ENCODE measurements at regions not wholly inside any gene's neighbourhood (a gene's known extent, or its start where the extent isn't known, plus 50 kb on each side); places are given as distances from the start of the nearest gene placed in this dataset.

- no peak overlapping the region for H3K4me3 ChIP-seq (ENCODE audit: low read depth, low read length)
- DNase-seq (ENCODE audit: low read depth): no peak
- TF ChIP-seq, protein P1, sequence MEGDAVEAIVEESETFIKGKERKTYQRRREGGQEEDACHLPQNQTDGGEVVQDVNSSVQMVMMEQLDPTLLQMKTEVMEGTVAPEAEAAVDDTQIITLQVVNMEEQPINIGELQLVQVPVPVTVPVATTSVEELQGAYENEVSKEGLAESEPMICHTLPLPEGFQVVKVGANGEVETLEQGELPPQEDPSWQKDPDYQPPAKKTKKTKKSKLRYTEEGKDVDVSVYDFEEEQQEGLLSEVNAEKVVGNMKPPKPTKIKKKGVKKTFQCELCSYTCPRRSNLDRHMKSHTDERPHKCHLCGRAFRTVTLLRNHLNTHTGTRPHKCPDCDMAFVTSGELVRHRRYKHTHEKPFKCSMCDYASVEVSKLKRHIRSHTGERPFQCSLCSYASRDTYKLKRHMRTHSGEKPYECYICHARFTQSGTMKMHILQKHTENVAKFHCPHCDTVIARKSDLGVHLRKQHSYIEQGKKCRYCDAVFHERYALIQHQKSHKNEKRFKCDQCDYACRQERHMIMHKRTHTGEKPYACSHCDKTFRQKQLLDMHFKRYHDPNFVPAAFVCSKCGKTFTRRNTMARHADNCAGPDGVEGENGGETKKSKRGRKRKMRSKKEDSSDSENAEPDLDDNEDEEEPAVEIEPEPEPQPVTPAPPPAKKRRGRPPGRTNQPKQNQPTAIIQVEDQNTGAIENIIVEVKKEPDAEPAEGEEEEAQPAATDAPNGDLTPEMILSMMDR (IDR thresholded peaks at IDR 0.05; ENCODE audit: insufficient read depth, low read depth, low read length, missing control alignments): no peak
Observed at GRCh38 chr5:12385095-12385494, 480.8 kb upstream of the CTNND2 start.

GRCh38 chr5:12384005-12384404 is 479.8 kb upstream of the CTNND2 start:
- H3K4me3 ChIP-seq (ENCODE audit: low read depth, low read length): no peak overlapping the region
- no peak for DNase-seq (ENCODE audit: low read depth)
- TF ChIP-seq, protein P1 (IDR thresholded peaks at IDR 0.05; ENCODE audit: insufficient read depth, low read depth, low read length, missing control alignments): no peak

DNA sequence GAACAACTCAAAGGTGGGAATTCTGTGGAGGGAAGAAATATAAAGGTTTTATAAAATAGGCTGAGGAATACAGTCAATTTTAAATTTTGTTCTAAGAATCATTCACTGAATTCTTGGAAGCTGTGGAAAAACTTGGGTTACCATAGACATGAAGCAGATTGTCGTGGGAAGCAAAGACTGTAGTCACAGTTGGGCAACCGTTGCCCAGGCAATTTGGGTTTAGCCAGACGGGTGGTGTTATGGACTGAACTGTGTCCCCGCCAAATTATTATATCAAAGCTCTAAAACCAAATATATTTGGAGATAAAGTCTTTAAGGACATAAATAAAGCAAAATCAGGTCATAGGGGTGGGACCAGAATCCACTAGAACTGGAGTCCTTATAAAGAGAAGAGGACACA is 463.7 kb upstream of the CTNND2 start:
- H3K4me3 ChIP-seq (ENCODE audit: low read depth, low read length): no peak overlapping the region
- TF ChIP-seq, protein P1 (IDR thresholded peaks at IDR 0.05; ENCODE audit: insufficient read depth, low read depth, low read length, missing control alignments): no peak

DNA sequence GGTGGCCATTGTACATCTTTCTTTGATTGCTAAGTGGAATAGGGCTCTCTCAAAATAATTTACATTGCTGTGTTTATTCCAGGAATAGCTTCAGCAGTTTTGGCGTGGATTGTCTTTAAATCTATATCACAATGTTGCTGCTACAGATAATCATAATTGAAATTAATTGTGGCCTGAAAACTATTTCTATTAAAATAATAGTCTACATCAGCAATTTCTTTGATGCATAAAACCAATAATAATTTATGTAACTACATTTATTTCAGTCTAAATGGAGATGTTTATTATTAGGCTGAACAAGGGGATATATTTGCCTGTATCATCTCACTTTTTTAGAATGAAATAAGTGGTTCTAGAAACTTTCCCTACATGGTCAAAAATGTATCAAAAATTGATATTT is 456.0 kb upstream of the CTNND2 start:
- no peak overlapping the region for H3K4me3 ChIP-seq (ENCODE audit: low read depth, low read length)
- no peak for DNase-seq (ENCODE audit: low read depth)
- TF ChIP-seq, protein P1 (IDR thresholded peaks at IDR 0.05; ENCODE audit: insufficient read depth, low read depth, low read length, missing control alignments): no peak

More for the DNA sequence above, 463.7 kb upstream of the CTNND2 start:
- DNase-seq (ENCODE audit: low read depth): no peak

DNA sequence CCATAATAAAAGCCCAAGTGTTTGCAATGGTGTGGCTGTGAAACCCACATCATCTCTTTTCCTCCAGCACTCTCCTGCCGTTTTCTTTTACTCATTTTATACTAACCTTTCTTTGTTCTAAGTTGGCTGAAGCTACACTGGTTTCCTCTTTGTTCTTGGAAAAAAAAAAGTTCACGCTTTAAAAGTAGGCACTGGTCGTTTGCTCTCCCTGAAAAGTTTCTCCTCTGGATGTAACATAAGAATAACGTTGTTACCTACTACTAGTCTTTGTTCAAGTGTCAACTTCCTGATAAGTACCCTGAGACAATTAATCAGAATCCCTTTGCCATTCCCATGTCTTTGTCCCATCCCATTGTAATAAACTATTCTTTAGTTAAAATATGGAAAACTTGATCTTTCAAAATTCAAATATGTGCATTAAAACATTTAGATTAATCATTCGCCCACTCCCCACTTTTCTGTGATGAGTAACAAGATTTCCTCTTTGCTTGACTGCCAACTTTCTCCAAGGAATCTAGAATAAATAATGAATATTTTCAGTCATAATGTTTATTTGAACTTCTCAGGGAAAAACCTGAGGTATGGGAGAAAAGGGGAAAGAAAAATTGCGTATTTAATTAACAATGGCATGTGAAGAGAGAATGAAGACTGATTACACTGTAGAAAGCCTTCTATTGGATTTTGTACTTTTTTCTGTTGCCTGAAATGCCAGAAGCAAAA is 454.3 kb upstream of the CTNND2 start:
- DNase-seq (ENCODE audit: low read depth): no peak
- TF ChIP-seq, protein P1 (IDR thresholded peaks at IDR 0.05; ENCODE audit: insufficient read depth, low read depth, low read length, missing control alignments): no peak
- H3K4me3 ChIP-seq (ENCODE audit: low read depth, low read length): no peak overlapping the region

DNA sequence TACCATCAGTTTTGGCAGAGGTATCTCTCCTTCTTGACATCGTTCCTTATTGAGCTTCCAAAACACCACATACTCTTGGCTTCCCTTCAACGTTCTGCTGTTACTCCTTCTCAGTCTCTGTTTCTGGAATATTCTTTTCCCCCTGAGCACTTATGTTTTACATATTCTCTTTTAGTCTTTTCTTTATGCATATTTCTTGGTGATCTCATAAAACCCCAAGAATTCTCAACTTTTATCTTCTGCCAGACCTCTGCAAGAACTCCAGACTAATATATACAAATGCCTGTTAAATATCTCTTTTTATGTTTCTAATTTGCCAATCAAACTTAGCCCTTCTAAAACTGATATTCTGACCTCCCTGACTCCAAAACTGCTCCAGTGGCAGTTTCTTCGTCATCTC is 453.4 kb upstream of the CTNND2 start:
- TF ChIP-seq, protein P1 (IDR thresholded peaks at IDR 0.05; ENCODE audit: insufficient read depth, low read depth, low read length, missing control alignments): no peak

DNA sequence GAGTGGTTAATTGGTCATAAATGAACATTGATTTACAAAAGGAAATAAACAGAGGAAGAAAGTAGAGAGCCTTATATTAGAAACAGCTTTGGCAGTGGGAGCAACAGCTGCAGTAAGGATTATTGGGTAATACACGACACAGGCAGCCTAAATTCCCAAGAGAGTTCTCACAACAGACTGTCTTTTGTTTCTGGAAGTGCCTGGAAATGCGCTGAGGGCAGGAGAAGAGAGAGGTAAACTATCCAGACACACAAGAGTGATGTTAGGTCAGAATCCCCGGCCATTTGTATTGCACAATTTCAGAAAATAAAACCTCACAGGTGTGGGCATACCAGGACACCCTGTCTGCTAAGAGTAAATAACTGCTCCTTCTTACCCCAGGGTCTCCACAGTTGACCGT is 450.4 kb upstream of the CTNND2 start:
- no peak for DNase-seq (ENCODE audit: low read depth)
- TF ChIP-seq, protein P1 (IDR thresholded peaks at IDR 0.05; ENCODE audit: insufficient read depth, low read depth, low read length, missing control alignments): no peak
- H3K4me3 ChIP-seq (ENCODE audit: low read depth, low read length): no peak overlapping the region

More for the DNA sequence above, 453.4 kb upstream of the CTNND2 start:
- no peak overlapping the region for H3K4me3 ChIP-seq (ENCODE audit: low read depth, low read length)
- no peak for DNase-seq (ENCODE audit: low read depth)

All from GM12865 (cell line).